Glomerular endothelial cell (primary cell): ENCODE measurements at regions not wholly inside any gene's neighbourhood (a gene's known extent, or its start where the extent isn't known, plus 50 kb on each side); places are given as distances from the start of the nearest gene placed in this dataset.

ENCODE experiments used
- DNase-seq: peaks from one replicate; pipeline ENCODE4 v3.0.0-alpha.2; 2011; ENCODE audit warnings: low read depth, low spot score; ENCODE audit errors: extremely low read depth

GRCh38 chr6:169048865-169049205 is 204.8 kb downstream of the THBS2 start:
- no peak for DNase-seq

- no peak for DNase-seq
Observed at GRCh38 chr6:169048185-169048864, 205.3 kb downstream of the THBS2 start.

- DNase-seq, result no peak
Observed at GRCh38 chr6:169047345-169047744, 206.3 kb downstream of the THBS2 start.

- no peak for DNase-seq
Observed at GRCh38 chr6:169046483-169047192, 207.0 kb downstream of the THBS2 start.

GRCh38 chr6:169046021-169046420 is 207.6 kb downstream of the THBS2 start:
- no peak for DNase-seq

GRCh38 chr6:169045486-169045885 is 208.2 kb downstream of the THBS2 start:
- DNase-seq, result no peak

GRCh38 chr6:169044381-169045230 is 209.0 kb downstream of the THBS2 start:
- DNase-seq, result no peak

- no peak for DNase-seq
Observed at GRCh38 chr6:169042061-169042460, 211.6 kb downstream of the THBS2 start.

- DNase-seq, result no peak
Observed at GRCh38 chr6:169041078-169041477, 212.6 kb downstream of the THBS2 start.

GRCh38 chr6:169038691-169039090 is 215.0 kb downstream of the THBS2 start:
- no peak for DNase-seq

- no peak for DNase-seq
Observed at GRCh38 chr6:169035385-169036240, 218.0 kb downstream of the THBS2 start.

- no peak for DNase-seq
Observed at GRCh38 chr6:169034516-169035167, 219.0 kb downstream of the THBS2 start.

GRCh38 chr6:169029861-169030260 is 223.8 kb downstream of the THBS2 start:
- DNase-seq, result no peak

- no peak for DNase-seq
Observed at GRCh38 chr6:169028343-169028742, 225.3 kb downstream of the THBS2 start.

GRCh38 chr6:169026175-169026574 is 227.5 kb downstream of the THBS2 start:
- DNase-seq, result no peak

- no peak for DNase-seq
Observed at GRCh38 chr6:169024047-169024660, 229.5 kb downstream of the THBS2 start.

- DNase-seq, result no peak
Observed at GRCh38 chr6:169023161-169023874, 230.3 kb downstream of the THBS2 start.

- DNase-seq, result no peak
Observed at GRCh38 chr6:169022079-169022478, 231.6 kb downstream of the THBS2 start.

GRCh38 chr6:169020821-169021220 is 232.8 kb downstream of the THBS2 start:
- no peak for DNase-seq
